K562 (cell line): ENCODE measurements at regions not wholly inside any gene's neighbourhood (a gene's known extent, or its start where the extent isn't known, plus 50 kb on each side); places are given as distances from the start of the nearest gene placed in this dataset.

ENCODE experiments used
- ARNT ChIP-seq, 2 experiments: fragments of 450-650 bp; IDR thresholded peaks; 2 replicates each; pipeline ENCODE4 v1.6.1; 2016; ENCODE audit warnings: mild to moderate bottlenecking in 1 of 2
- MAFF ChIP-seq: IDR thresholded peaks from 2 replicates; pipeline ENCODE4 v1.6.1; 2012; ENCODE audit warnings: low read length, improper control_type of control experiment
- ZFP36 ChIP-seq: fragments of 150-350 bp; IDR thresholded peaks from 2 replicates; pipeline ENCODE4 v1.6.1; 2018; ENCODE audit warnings: low read length, low read depth; ENCODE audit not compliant: partially characterized antibody
- TF ChIP-seq, protein P1 (sequence below), 3 experiments: IDR thresholded peaks in 2 of 3; conservative IDR thresholded peaks in 1 of 3; 2 replicates each; pipeline ENCODE4 v1.5.1; 2011 to 2012; ENCODE audit warnings: low read length in 3 of 3, mild to moderate bottlenecking in 3 of 3, control low read depth in 2 of 3, improper control_type of control experiment in 1 of 3, inconsistent platforms in 1 of 3, low read depth in 1 of 3, mixed read lengths in 1 of 3, moderate library complexity in 1 of 3; ENCODE audit not compliant: insufficient read depth in 2 of 3

GRCh38 chr13:47623862-47624261 is 377.2 kb downstream of the SUCLA2 start:
- TF ChIP-seq, protein P1, sequence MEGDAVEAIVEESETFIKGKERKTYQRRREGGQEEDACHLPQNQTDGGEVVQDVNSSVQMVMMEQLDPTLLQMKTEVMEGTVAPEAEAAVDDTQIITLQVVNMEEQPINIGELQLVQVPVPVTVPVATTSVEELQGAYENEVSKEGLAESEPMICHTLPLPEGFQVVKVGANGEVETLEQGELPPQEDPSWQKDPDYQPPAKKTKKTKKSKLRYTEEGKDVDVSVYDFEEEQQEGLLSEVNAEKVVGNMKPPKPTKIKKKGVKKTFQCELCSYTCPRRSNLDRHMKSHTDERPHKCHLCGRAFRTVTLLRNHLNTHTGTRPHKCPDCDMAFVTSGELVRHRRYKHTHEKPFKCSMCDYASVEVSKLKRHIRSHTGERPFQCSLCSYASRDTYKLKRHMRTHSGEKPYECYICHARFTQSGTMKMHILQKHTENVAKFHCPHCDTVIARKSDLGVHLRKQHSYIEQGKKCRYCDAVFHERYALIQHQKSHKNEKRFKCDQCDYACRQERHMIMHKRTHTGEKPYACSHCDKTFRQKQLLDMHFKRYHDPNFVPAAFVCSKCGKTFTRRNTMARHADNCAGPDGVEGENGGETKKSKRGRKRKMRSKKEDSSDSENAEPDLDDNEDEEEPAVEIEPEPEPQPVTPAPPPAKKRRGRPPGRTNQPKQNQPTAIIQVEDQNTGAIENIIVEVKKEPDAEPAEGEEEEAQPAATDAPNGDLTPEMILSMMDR (IDR thresholded peaks at IDR 0.05 in 2 of 3, conservative IDR thresholded peaks at IDR 0.05 in 1 of 3; ENCODE audit: insufficient read depth in 2 of 3, low read depth in 1 of 3, low read length in 3 of 3) = no peak
- TF ChIP-seq ARNT (IDR thresholded peaks at IDR 0.05) = no peak
- TF ChIP-seq MAFF = no peak
- no peak for TF ChIP-seq ZFP36
